ENCODE measurements at regions not wholly inside any gene's neighbourhood (a gene's known extent, or its start where the extent isn't known, plus 50 kb on each side); places are given as distances from the start of the nearest gene placed in this dataset.

GRCh38 chr4:130699004-130699403 is 1603.1 kb downstream of the C4orf33 start:
- TF ChIP-seq CTCF (conservative IDR thresholded peaks at IDR 0.05; ENCODE audit: low read depth, low read length) (no peak), MAZ (IDR thresholded peaks at IDR 0.05; ENCODE audit: borderline replicate concordance, low read depth, low read length) (no peak)

Measured in IMR-90 (cell line).